G401 (cell line): ENCODE measurements at regions not wholly inside any gene's neighbourhood (a gene's known extent, or its start where the extent isn't known, plus 50 kb on each side); places are given as distances from the start of the nearest gene placed in this dataset.
A peak's percentile ranks its signal among the peaks of the same experiment; 100 is the strongest.

Experiments used
- DNase-seq: peaks from one replicate; pipeline ENCODE4 v3.0.0-alpha.2; 2015; ENCODE audit warnings: low spot score
- in situ Hi-C: cut with HindIII; loops from 2 replicates; pipeline ENCODE4 v1.10.0; 2016; ENCODE audit warnings: low sequenced_read_pairs, mixed read lengths

DNA sequence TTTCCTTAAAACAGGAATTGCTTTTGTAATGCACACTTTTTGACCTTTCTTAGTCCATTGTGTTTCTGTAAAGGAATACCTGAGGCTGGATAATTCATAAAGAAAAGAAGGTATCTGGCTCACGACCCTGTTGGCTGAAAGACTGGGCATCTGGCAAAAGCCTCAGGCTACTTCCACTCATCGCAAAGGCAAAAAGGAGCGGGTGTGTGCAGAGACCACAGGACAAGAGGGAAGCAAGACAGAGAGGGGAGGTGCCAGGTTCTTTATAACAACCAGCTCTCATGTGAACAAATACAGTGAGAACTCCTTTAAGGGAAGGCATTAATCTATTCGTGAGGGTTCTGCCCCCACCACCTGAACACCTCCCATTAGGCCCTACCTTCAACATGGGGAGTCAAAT lies 182.1 kb downstream of the C12orf50 start:
- in situ Hi-C loops = no loop called here
- no peak for DNase-seq

DNA sequence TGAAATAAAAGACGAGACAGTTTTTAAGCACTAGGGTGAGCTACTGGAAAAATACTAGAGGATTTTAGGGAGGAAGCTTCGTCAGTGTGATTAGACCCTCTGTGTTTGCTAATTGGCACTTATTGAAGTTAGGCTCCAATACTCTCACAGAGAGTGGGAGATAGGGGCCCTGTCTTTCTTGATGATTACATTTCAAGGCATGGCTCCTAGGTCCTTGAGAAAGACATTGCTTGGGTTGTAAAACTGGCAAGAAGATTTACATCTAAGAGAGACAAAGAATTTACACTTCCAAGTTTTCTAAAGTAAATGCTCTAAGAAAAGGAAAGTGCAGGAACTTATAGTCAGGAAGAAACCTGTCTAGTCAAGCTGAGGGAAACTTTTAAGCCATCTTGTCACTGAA lies 183.2 kb downstream of the C12orf50 start:
- DNase-seq = no peak
- in situ Hi-C loops = no loop called here

DNA sequence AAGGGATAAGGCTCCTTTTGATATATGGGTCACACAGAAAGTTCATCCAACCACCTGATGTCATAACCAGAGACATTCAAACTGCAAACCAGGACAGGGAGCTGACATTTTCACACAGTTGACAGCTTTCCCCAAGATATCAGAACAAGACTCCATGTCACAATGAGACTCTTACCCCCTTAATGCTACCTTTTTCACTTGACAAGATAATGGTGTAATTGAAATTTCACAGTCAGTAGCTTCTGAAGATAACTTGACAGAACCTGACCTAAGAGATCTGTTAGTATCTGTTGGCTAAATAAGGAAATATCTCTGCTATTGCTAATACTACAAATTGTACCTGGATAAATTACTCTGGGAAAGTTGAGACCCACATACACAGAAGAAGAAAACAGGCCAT lies 187.3 kb downstream of the C12orf50 start:
- no peak for DNase-seq
- in situ Hi-C loops = no loop called here

GRCh38 chr12:87836190-87836589 lies 193.0 kb downstream of the C12orf50 start:
- in situ Hi-C loops = no loop called here
- DNase-seq = no peak

DNA sequence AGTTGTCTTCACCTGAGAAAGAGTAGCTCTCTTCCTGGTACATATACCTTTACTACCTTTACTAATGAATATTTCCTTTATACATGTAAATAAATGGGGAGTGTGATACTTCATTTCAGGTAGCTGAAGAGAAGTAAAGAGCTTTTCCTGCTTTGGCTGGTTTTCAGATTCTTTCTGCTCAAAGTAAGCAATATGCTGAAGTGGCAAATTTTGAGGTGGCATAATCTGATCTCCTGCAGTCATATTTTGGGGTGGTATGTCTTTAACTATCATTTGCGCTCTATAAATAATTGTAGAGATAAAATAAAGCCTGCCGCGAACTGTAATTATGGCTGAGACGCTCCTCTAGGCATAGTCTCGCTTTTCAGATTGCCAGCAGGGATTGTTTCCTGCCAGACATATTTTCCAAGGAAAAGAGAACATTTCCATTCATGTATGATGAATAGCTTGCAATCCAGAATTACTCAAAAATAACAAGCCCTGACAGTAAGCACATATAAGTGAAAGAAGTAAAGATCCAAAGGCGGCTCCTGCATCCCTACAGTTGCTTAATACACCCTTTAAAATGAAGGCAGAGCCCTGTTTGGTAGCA lies 200.7 kb downstream of the C12orf50 start:
- no peak for DNase-seq
- in situ Hi-C loops = no loop called here

- no peak for DNase-seq
- in situ Hi-C loops = no loop called here
Observed at GRCh38 chr12:87827638-87828264, 201.4 kb downstream of the C12orf50 start.

DNA sequence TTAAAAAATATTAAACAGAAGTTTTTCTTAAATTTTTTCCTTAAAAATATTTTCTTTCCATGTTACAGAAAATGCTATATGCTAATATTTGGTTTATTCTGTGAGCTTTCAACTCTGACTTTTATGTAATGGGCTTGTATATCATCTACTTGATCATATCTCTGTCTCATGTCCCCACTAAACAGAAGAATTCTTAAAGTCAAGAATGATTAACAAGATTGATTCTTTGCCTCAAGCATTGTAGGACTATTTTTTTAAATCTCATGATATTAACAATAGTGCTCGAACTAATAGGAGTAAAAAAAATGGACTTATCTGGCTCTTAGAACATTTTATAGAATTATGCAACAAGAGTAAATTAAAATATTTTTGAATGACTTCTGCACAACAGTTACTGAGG lies 206.3 kb downstream of the C12orf50 start:
- DNase-seq = no peak
- in situ Hi-C loops = no loop called here

DNA sequence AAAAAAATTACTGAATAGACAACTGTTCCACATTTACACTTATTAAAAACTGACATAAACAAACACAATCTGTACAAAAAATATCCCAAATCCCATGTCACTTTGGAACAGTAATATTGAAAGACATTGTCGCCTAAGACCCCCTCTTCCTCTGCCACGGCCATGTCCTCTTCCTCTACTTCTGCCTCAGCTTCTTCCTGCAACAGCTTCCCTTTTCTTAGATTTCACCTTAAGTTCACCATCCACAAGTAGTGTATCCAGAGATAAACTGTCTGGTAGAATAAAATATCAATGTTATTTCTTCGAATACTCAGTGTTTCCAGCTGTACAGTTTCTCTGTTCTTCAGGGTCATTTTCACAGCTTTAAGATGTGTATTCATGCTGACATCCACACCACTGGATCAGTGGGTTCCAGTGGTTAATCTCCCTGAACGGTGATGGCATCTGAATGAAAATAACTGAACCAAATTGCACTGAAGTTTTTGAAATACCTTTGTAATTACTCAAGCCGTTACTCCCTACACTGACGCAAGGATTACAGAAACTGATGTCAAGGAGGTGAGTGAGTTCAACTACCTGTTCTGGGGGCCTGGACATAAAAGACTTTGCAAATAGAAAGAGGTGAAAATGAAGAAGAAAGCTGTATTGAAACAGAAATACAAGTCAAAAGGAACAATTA lies 208.5 kb downstream of the C12orf50 start:
- in situ Hi-C loops = no loop called here
- DNase-seq = no peak

DNA sequence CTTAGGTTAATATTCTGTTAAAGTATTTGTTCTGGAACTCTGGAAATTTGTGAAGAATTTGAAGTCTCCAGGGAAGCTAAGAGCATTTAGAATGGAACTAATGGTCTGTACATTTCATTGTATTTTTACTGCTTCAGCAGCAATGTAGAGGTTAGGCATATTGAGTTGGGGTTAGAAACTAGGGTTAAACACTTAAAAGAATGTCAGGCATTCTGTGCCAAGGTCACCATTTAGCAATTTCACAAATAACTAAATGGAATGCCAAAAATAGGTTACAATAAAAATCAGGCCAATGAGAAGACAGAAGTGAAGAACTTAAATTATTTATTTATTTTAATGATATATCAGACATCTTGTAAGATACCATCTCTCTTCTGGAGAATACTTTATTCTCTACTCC lies 210.8 kb downstream of the C12orf50 start:
- no peak for DNase-seq
- in situ Hi-C loops = no loop called here

GRCh38 chr12:87815771-87816585 lies 213.2 kb downstream of the C12orf50 start:
- in situ Hi-C loops = no loop called here
- DNase-seq = no peak

DNA sequence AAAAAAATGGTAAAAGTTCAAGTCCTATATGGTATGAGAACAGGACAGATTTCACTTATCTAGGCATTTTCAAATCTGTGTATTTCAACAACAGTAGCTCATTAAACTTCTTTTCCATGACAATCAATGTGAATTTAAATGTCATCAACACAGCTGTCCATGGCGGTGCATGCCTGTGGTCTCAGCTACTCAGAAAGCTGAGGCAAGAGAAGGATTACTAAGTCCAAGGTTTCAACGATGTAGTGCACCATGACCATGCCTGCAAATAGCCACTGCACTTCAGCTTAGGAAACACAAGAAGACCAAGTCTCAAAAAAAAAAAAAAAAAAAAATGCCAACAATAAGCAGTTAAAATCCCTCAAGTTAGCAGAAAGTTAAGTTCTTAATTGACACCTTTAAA lies 214.6 kb downstream of the C12orf50 start:
- in situ Hi-C loops = no loop called here
- DNase-seq = no peak

DNA sequence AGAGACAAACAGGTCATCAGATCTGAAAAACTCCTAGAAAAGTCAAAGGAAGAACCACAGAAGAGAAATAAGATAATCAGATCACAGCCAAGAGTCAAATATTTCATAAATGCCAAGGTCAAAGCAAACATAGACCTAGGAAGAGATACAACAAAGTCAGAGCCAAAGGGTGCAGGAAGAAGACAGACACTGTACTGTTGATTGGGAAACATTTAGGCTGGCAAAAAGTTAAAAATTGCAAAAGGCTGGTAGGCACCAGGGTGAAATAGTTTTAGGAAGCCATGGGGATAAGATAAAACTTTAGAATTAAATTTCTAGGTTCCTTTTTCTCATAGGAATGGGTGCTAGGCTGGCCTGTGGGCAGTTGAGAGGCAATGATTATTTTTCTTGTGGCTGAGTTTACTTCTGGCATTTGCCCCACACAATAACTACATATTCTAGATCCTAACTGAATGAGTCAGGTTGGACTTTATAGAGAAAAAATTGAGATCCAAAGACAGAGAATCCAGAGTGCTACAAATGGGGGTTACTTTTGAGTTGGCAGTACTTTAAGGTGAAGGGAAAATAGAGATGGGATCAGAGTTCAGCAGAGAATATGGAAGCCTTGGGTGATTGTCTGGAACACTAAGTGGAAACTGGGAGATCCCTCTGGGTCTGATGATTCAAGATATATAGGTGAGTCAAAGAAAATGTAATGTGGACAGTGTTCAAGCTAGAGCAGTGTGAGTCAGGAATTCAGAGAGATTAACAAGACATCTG lies 215.5 kb downstream of the C12orf50 start:
- in situ Hi-C loops = no loop called here

GRCh38 chr12:87812681-87813080 lies 216.5 kb downstream of the C12orf50 start:
- DNase-seq = no peak
- in situ Hi-C loops = no loop called here

More for the DNA sequence above, 215.5 kb downstream of the C12orf50 start:
- no peak for DNase-seq

DNA sequence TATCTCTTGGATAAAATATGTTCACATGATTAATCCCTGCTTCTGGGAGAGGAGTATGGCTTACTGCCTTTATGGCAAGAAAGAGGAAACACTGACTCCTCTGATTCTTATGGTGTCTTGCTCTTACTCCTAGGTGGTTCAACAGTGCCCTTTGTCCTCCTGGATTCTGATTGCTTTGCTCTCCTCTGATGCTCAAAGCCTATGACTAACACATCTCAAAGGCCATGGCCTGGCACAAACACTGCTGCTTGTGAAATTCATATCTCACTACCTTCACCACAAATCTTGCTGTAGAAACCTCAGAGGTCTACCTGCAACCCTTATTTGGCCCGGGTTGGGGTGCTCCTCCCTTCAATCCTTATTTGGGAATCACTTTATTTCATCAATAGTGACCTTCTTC lies 217.2 kb downstream of the C12orf50 start:
- in situ Hi-C loops = no loop called here
- DNase-seq = no peak

DNA sequence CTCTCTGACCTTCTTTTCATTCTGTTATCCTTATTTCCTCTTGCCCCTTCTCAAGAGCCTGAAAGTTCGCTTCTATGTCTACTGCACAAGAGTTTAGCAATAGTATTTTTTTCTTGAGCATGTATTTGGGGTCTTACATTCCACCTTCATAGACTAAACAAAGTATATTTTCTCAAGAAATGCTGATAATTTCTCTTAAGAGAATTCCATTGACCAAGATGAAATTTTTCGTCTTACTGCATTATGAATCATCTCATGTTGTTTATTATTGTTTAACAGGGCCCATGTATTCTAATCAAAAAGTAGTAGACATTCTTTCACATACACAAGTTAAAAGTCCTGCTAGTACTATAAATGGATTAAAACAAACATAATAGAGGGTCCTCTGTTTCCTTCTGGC lies 219.3 kb downstream of the C12orf50 start:
- no peak for DNase-seq
- in situ Hi-C loops = no loop called here

DNA sequence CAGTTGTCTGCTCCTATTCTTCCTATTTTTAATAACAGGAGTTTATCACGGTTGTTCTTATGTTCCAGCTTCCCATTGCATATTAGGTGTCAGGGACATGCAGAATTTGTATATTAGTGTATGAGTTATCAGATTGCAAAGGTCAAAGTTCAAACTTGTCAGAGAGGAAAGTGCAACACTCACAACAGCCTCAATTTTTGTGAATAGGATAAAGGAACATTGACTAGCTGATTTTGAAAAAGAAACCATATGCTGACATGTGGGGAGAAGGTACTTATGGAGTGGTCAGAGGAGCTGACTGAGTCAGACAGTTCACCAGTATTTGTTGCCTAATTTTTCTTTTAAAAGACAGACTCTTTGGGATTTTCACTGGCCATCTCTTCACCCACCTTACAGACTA lies 222.1 kb downstream of the C12orf50 start:
- in situ Hi-C loops = no loop called here
- DNase-seq = no peak

DNA sequence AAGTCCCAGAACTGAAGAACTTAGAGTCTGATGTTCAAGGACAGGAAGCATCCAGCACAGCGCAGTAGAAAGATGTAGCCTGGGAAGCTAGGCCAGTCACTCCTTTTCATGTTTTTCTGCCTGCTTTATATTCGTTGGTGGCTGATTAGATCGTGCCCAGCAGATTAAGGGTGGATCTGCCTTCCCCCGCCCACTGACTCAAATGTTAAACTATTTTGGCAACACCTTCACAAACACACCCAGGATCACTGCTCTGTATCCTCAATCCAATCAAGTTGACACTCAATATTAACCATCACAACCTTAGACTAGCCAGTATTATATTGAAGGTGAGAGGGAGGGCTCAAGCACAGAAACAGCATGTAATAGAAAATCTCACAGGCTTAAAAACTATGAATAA lies 222.9 kb downstream of the C12orf50 start:
- DNase-seq = no peak
- in situ Hi-C loops = no loop called here

DNA sequence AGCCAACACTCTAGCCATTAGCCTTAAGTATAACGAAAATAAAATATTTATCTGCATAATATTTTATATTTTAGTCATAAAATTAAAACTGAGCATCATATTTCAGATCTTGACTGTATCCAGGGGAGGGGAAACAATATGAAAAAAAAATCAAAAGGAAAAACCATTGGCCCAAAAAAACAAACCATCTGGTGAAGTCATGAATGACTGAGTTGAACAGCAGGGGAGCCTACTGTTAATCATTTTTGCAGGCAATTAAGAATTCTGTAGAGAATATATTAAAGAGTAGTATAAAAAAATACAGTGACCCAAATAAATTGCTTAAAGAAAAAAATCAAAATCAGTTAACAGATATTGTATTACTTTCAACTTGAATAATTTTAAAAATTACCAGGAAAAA lies 224.8 kb downstream of the C12orf50 start:
- peak; percentile 29 for DNase-seq
- in situ Hi-C loops = no loop called here

GRCh38 chr12:87802721-87803011 lies 226.5 kb downstream of the C12orf50 start:
- in situ Hi-C loops = no loop called here
- DNase-seq = no peak
